C4-2B (cell line): ENCODE measurements at regions not wholly inside any gene's neighbourhood (a gene's known extent, or its start where the extent isn't known, plus 50 kb on each side); places are given as distances from the start of the nearest gene placed in this dataset.

Experiments
- H3K27ac ChIP-seq: fragments of 450-650 bp; 2 replicates; pipeline ENCODE4 v1.5.1; 2017
- CTCF ChIP-seq: fragments of 450-650 bp; conservative IDR thresholded peaks from 2 replicates; pipeline ENCODE4 v1.5.1; 2017; ENCODE audit warnings: mild to moderate bottlenecking
- ZFX ChIP-seq: fragments of 450-650 bp; IDR thresholded peaks from 2 replicates; pipeline ENCODE4 v1.6.1; 2017

GRCh38 chr10:132115732-132116131, 50.0 kb downstream of the JAKMIP3 start:
- no peak for TF ChIP-seq CTCF
- no peak for TF ChIP-seq ZFX
- H3K27ac ChIP-seq = no peak overlapping the region

- TF ChIP-seq ZFX (no peak), CTCF (no peak)
- no peak overlapping the region for H3K27ac ChIP-seq
Observed at GRCh38 chr10:132117146-132117545, 51.4 kb downstream of the JAKMIP3 start.

GRCh38 chr10:132117636-132118190, 52.0 kb downstream of the JAKMIP3 start:
- no peak overlapping the region for H3K27ac ChIP-seq
- TF ChIP-seq ZFX = no peak
- no peak for TF ChIP-seq CTCF

- TF ChIP-seq ZFX = no peak
- TF ChIP-seq CTCF = no peak
- H3K27ac ChIP-seq = no peak overlapping the region
Observed at GRCh38 chr10:132118366-132118765, 52.6 kb downstream of the JAKMIP3 start.

GRCh38 chr10:132120200-132120599, 54.5 kb downstream of the JAKMIP3 start:
- TF ChIP-seq ZFX (no peak), CTCF (no peak)
- H3K27ac ChIP-seq = no peak overlapping the region

- no peak overlapping the region for H3K27ac ChIP-seq
- TF ChIP-seq CTCF (no peak), ZFX (no peak)
Observed at GRCh38 chr10:132120734-132121510, 55.2 kb downstream of the JAKMIP3 start.

- no peak overlapping the region for H3K27ac ChIP-seq
- no peak for TF ChIP-seq ZFX
- TF ChIP-seq CTCF = no peak
Observed at GRCh38 chr10:132121511-132121830, 55.7 kb downstream of the JAKMIP3 start.
